GM12872 (cell line): ENCODE measurements at regions not wholly inside any gene's neighbourhood (a gene's known extent, or its start where the extent isn't known, plus 50 kb on each side); places are given as distances from the start of the nearest gene placed in this dataset.

ENCODE experiments used
- CTCF ChIP-seq: IDR thresholded peaks from 3 replicates; pipeline ENCODE4 v1.5.1; 2011; ENCODE audit warnings: low read depth, mild to moderate bottlenecking, low read length, moderate library complexity; ENCODE audit not compliant: insufficient read depth

GRCh38 chr16:80054647-80055046 lies 454.1 kb upstream of the MAF start:
- TF ChIP-seq CTCF = no peak

- no peak for TF ChIP-seq CTCF
Measured at GRCh38 chr16:80051040-80051439, 450.5 kb upstream of the MAF start.

GRCh38 chr16:80048250-80048649 lies 447.7 kb upstream of the MAF start:
- no peak for TF ChIP-seq CTCF

- no peak for TF ChIP-seq CTCF
Measured at GRCh38 chr16:80047842-80048241, 447.3 kb upstream of the MAF start.

GRCh38 chr16:80046848-80047247 lies 446.3 kb upstream of the MAF start:
- no peak for TF ChIP-seq CTCF

GRCh38 chr16:80046261-80046660 lies 445.7 kb upstream of the MAF start:
- TF ChIP-seq CTCF = no peak

GRCh38 chr16:80045861-80046260 lies 445.3 kb upstream of the MAF start:
- TF ChIP-seq CTCF = no peak

GRCh38 chr16:80041410-80041809 lies 440.9 kb upstream of the MAF start:
- no peak for TF ChIP-seq CTCF
